IMR-90 (cell line): ENCODE measurements at regions not wholly inside any gene's neighbourhood (a gene's known extent, or its start where the extent isn't known, plus 50 kb on each side); places are given as distances from the start of the nearest gene placed in this dataset.

ENCODE experiments used
- CEBPB ChIP-seq: IDR thresholded peaks from 2 replicates; pipeline ENCODE4 v1.6.1; 2012; ENCODE audit warnings: low read depth, low read length, improper control_type of control experiment
- CHD1 ChIP-seq: IDR thresholded peaks from 2 replicates; pipeline ENCODE4 v1.6.1; 2012; ENCODE audit warnings: low read depth, low read length, improper control_type of control experiment
- CTCF ChIP-seq: conservative IDR thresholded peaks from 2 replicates; pipeline ENCODE4 v1.5.1; 2012; ENCODE audit warnings: mild to moderate bottlenecking, low read depth, low read length, improper control_type of control experiment
- FOS ChIP-seq: fragments of 150-350 bp; IDR thresholded peaks from 2 replicates; pipeline ENCODE4 v1.6.1; 2016; ENCODE audit warnings: low read depth, low read length
- MAFK ChIP-seq: IDR thresholded peaks from 2 replicates; pipeline ENCODE4 v1.6.1; 2012; ENCODE audit warnings: low read depth, low read length, improper control_type of control experiment
- MXI1 ChIP-seq: IDR thresholded peaks from 2 replicates; pipeline ENCODE4 v1.6.1; 2012; ENCODE audit warnings: low read depth, mild to moderate bottlenecking, low read length, moderate library complexity, borderline replicate concordance
- NFE2L2 ChIP-seq: fragments of 150-350 bp; IDR thresholded peaks from 2 replicates; pipeline ENCODE4 v1.6.1; 2016; ENCODE audit warnings: low read depth, mild to moderate bottlenecking, low read length
- POLR2A ChIP-seq: IDR thresholded peaks from 2 replicates; pipeline ENCODE4 v1.6.1; 2012; ENCODE audit warnings: mild to moderate bottlenecking, low read depth, low read length
- RFX5 ChIP-seq: IDR thresholded peaks from 2 replicates; pipeline ENCODE4 v1.8.0; 2012; ENCODE audit warnings: low read depth, mild to moderate bottlenecking, low read length, moderate library complexity
- SMC3 ChIP-seq: fragments of 150-350 bp; IDR thresholded peaks from 2 replicates; pipeline ENCODE4 v1.6.1; 2016; ENCODE audit warnings: low read depth, mild to moderate bottlenecking, antibody characterized with exemption, low read length, moderate library complexity
- USF2 ChIP-seq: fragments of 150-350 bp; IDR thresholded peaks from 2 replicates; pipeline ENCODE4 v1.6.1; 2017; ENCODE audit warnings: mild to moderate bottlenecking, antibody characterized with exemption, low read length, low read depth

GRCh38 chr2:158894078-158894477 lies 74.4 kb upstream of the TANC1 start:
- no peak for TF ChIP-seq SMC3
- TF ChIP-seq MXI1: no peak
- TF ChIP-seq NFE2L2: no peak
- no peak for TF ChIP-seq CHD1
- TF ChIP-seq CTCF: no peak
- no peak for TF ChIP-seq POLR2A
- TF ChIP-seq USF2: no peak
- no peak for TF ChIP-seq FOS
- TF ChIP-seq MAFK: no peak
- TF ChIP-seq RFX5: no peak
- TF ChIP-seq CEBPB: no peak
